ENCODE measurements at regions not wholly inside any gene's neighbourhood (a gene's known extent, or its start where the extent isn't known, plus 50 kb on each side); places are given as distances from the start of the nearest gene placed in this dataset.

DNA sequence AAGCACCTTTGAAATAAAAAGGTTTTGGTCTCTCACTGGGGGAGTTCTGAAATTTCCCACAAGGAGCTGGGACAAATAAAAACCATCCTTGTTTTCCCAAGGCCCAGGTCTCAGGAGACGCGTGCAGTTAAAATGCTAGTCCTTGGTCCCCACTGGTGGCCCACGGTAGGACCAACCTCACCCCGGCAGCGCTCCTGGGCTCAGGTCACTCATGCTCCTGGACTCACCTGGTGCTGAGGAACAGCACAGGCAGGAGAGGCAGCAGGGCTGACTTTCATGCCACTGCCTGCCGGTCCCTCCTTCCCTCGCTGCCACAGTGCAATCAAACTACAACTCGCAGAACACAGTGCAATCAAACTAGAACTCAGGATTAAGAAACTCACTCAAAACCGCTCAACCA is 356.8 kb upstream of the CCDC179 start:
- TF ChIP-seq CTCF (IDR thresholded peaks at IDR 0.05): no peak
- TF ChIP-seq POLR2A (IDR thresholded peaks at IDR 0.05): no peak
